ENCODE measurements at regions not wholly inside any gene's neighbourhood (a gene's known extent, or its start where the extent isn't known, plus 50 kb on each side); places are given as distances from the start of the nearest gene placed in this dataset.

DNA sequence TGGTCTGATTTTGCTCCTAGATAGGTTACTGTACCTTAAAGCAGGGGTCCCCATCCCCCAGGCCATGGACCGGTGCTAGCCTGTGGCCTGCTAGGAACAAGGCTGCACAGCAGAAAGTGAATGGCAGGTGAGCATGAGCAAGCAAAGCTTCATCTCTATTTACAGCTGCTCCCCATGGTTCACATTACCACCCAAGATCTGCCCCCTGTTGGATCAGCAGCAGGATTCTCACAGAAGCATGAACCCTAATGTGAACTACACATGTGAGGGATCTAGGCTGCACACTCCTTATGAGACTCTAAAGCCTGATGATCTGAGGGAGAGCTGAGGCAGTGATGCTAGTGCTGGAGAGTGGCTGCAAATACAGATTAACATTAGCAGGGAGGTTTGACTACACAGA, 78.1 kb downstream of the DRD1 start:
- Mint-ChIP-seq H3K27ac (no peak overlapping the region), H3K4me1 (peaks cover 0 to 1% (median 0%) of the 10 kb centered on the region in 7 donors), H3K27me3 (peaks cover 0 to 37% (median 21%) of the 10 kb centered on the region in 5 donors), H3K36me3 (no peaks in the 10 kb centered on the region), H3K9me3 (no peaks in the 10 kb centered on the region), H3K4me3 (no peak overlapping the region)
- DNase-seq (no peak), ATAC-seq (no peak)
- CTCF ChIA-PET: no interaction called here
- H3K27me3 ChIP-seq (ENCODE audit: control insufficient read depth in 2 of 2, insufficient read depth in 2 of 2, low read length in 2 of 2): no peaks in the 10 kb centered on the region
- no peak overlapping the region for H3K27ac ChIP-seq (ENCODE audit: low read depth, low read length)
- POLR2A ChIA-PET: no interaction called here
- no peaks in the 10 kb centered on the region for H3K9me3 ChIP-seq (ENCODE audit: control insufficient read depth in 2 of 3, low read length in 3 of 3)
- H3K36me3 ChIP-seq (ENCODE audit: control insufficient read depth in 2 of 3, insufficient read depth in 3 of 3, low read length in 3 of 3): no peaks in the 10 kb centered on the region
- no peaks in the 10 kb centered on the region for H3K4me1 ChIP-seq (ENCODE audit: control insufficient read depth in 2 of 2, insufficient read depth in 2 of 2, low read length in 2 of 2)
- intact Hi-C loops (cut with micrococcal nuclease): no loop called here
- no peak overlapping the region for H3K4me3 ChIP-seq (ENCODE audit: low read length)

GRCh38 chr5:175363300-175363699, 80.7 kb downstream of the DRD1 start:
- H3K27me3 Mint-ChIP-seq: peaks cover 0 to 26% (median 7%) of the 10 kb centered on the region in 5 donors

DNA sequence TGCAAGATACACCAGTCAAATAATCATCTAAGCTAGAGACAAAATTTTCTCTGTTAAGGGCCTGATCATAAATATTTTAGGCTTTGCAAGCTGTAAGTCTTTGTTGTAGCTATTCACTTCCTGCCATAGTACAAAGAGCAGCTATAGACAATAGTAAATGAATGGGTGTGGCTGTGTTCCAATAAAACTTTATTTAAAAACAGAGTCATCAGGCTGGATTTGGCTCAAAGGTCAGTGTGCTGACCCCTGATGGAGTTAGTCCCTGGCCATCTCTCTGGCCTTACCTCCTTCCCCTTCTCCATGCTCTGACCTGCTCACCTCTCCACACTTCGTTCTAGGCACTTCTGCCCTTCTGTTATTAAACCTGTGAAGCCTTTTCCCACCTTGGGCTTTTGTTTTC, 86.0 kb downstream of the DRD1 start:
- peak overlapping the region in 1 of 9 donors; percentile 20 for H3K27ac Mint-ChIP-seq
- Histone ChIP-seq H3K4me3 (ENCODE audit: low read length) (no peak overlapping the region), H3K27me3 (ENCODE audit: control insufficient read depth in 2 of 2, insufficient read depth in 2 of 2, low read length in 2 of 2) (no peaks in the 10 kb centered on the region), H3K9me3 (ENCODE audit: control insufficient read depth in 2 of 3, low read length in 3 of 3) (no peaks in the 10 kb centered on the region), H3K27ac (ENCODE audit: low read depth, low read length) (no peak overlapping the region), H3K4me1 (ENCODE audit: control insufficient read depth in 2 of 2, insufficient read depth in 2 of 2, low read length in 2 of 2) (no peaks in the 10 kb centered on the region), H3K36me3 (ENCODE audit: control insufficient read depth in 2 of 3, insufficient read depth in 3 of 3, low read length in 3 of 3) (no peaks in the 10 kb centered on the region)
- CTCF ChIA-PET: no interaction called here
- H3K27me3 Mint-ChIP-seq: peaks cover 2 to 19% (median 11%) of the 10 kb centered on the region in 5 donors
- H3K4me1 Mint-ChIP-seq: peaks cover 0 to 1% (median 0%) of the 10 kb centered on the region in 7 donors
- H3K36me3 Mint-ChIP-seq: no peaks in the 10 kb centered on the region
- peaks cover 0 to 1% (median 0%) of the 10 kb centered on the region in 11 donors for H3K9me3 Mint-ChIP-seq
- ATAC-seq (no peak), DNase-seq (no peak)
- intact Hi-C loops (cut with micrococcal nuclease): no loop called here
- POLR2A ChIA-PET: no interaction called here
- no peak overlapping the region for H3K4me3 Mint-ChIP-seq

More at GRCh38 chr5:175363300-175363699, 80.7 kb downstream of the DRD1 start:
- no peaks in the 10 kb centered on the region for H3K36me3 ChIP-seq (ENCODE audit: control insufficient read depth in 2 of 3, insufficient read depth in 3 of 3, low read length in 3 of 3)
- Mint-ChIP-seq H3K9me3 (no peaks in the 10 kb centered on the region), H3K36me3 (no peaks in the 10 kb centered on the region), H3K27ac (no peak overlapping the region), H3K4me1 (peaks cover 0 to 1% (median 0%) of the 10 kb centered on the region in 7 donors), H3K4me3 (no peak overlapping the region)
- H3K4me1 ChIP-seq (ENCODE audit: control insufficient read depth in 2 of 2, insufficient read depth in 2 of 2, low read length in 2 of 2): no peaks in the 10 kb centered on the region
- H3K27me3 ChIP-seq (ENCODE audit: control insufficient read depth in 2 of 2, insufficient read depth in 2 of 2, low read length in 2 of 2): no peaks in the 10 kb centered on the region
- intact Hi-C loops (cut with micrococcal nuclease): no loop called here
- no peak overlapping the region for H3K4me3 ChIP-seq (ENCODE audit: low read length)
- CTCF ChIA-PET: no interaction called here
- POLR2A ChIA-PET: no interaction called here
- ATAC-seq (no peak), DNase-seq (no peak)
- no peak overlapping the region for H3K27ac ChIP-seq (ENCODE audit: low read depth, low read length)
- no peaks in the 10 kb centered on the region for H3K9me3 ChIP-seq (ENCODE audit: control insufficient read depth in 2 of 3, low read length in 3 of 3)

DNA sequence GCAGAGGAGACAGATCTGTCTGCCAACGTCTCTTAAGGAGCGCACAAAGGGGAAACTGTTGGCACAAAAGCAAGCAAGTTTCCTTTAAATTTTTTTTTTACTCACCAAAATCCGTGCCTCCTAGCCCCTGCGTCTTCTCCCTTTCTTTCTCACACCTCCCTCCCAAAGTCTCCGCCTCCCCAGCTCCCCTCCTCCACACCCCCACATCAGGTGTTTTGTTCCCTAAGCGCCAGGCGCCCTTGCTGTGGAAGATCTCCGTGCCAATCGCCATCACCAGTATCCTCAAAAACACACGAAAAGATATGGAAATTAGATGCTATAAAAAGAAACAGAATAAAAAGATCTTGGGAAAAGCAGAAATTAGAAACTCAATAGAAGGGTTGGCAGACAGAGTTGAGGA, 87.6 kb downstream of the DRD1 start:
- no peaks in the 10 kb centered on the region for H3K4me1 ChIP-seq (ENCODE audit: control insufficient read depth in 2 of 2, insufficient read depth in 2 of 2, low read length in 2 of 2)
- Mint-ChIP-seq H3K9me3 (peaks cover 0 to 1% (median 0%) of the 10 kb centered on the region in 11 donors), H3K4me3 (no peak overlapping the region), H3K27ac (no peak overlapping the region), H3K27me3 (peaks cover 11 to 20% (median 15%) of the 10 kb centered on the region in 5 donors), H3K36me3 (no peaks in the 10 kb centered on the region), H3K4me1 (no peaks in the 10 kb centered on the region)
- no peaks in the 10 kb centered on the region for H3K36me3 ChIP-seq (ENCODE audit: control insufficient read depth in 2 of 3, insufficient read depth in 3 of 3, low read length in 3 of 3)
- DNase-seq: no peak
- no peaks in the 10 kb centered on the region for H3K9me3 ChIP-seq (ENCODE audit: control insufficient read depth in 2 of 3, low read length in 3 of 3)
- H3K27me3 ChIP-seq (ENCODE audit: control insufficient read depth in 2 of 2, insufficient read depth in 2 of 2, low read length in 2 of 2): no peaks in the 10 kb centered on the region
- intact Hi-C loops (cut with micrococcal nuclease): no loop called here
- ChIA-PET CTCF (no interaction called here), POLR2A (no interaction called here)
- no peak for ATAC-seq
- H3K4me3 ChIP-seq (ENCODE audit: low read length): no peak overlapping the region
- H3K27ac ChIP-seq (ENCODE audit: low read depth, low read length): no peak overlapping the region

- no peaks in the 10 kb centered on the region for H3K27me3 ChIP-seq (ENCODE audit: control insufficient read depth in 2 of 2, insufficient read depth in 2 of 2, low read length in 2 of 2)
- H3K27ac ChIP-seq (ENCODE audit: low read depth, low read length): no peak overlapping the region
- ChIA-PET CTCF (no interaction called here), POLR2A (no interaction called here)
- ATAC-seq (no peak), DNase-seq (no peak)
- Mint-ChIP-seq H3K4me3 (no peak overlapping the region), H3K36me3 (no peaks in the 10 kb centered on the region), H3K4me1 (no peaks in the 10 kb centered on the region), H3K27ac (no peak overlapping the region), H3K27me3 (peaks cover 11 to 29% (median 21%) of the 10 kb centered on the region in 5 donors), H3K9me3 (peaks cover 0 to 1% (median 0%) of the 10 kb centered on the region in 11 donors)
- H3K4me1 ChIP-seq (ENCODE audit: control insufficient read depth in 2 of 2, insufficient read depth in 2 of 2, low read length in 2 of 2): no peaks in the 10 kb centered on the region
- no peaks in the 10 kb centered on the region for H3K9me3 ChIP-seq (ENCODE audit: control insufficient read depth in 2 of 3, low read length in 3 of 3)
- H3K36me3 ChIP-seq (ENCODE audit: control insufficient read depth in 2 of 3, insufficient read depth in 3 of 3, low read length in 3 of 3): no peaks in the 10 kb centered on the region
- no peak overlapping the region for H3K4me3 ChIP-seq (ENCODE audit: low read length)
- intact Hi-C loops (cut with micrococcal nuclease): no loop called here
These were observed 89.0 kb downstream of the DRD1 start for GRCh38 chr5:175354964-175355363.

GRCh38 chr5:175353926-175354325, 90.1 kb downstream of the DRD1 start:
- H3K27me3 Mint-ChIP-seq: peaks cover 11 to 34% (median 22%) of the 10 kb centered on the region in 5 donors
- Histone ChIP-seq H3K4me1 (ENCODE audit: control insufficient read depth in 2 of 2, insufficient read depth in 2 of 2, low read length in 2 of 2) (no peaks in the 10 kb centered on the region), H3K27me3 (ENCODE audit: control insufficient read depth in 2 of 2, insufficient read depth in 2 of 2, low read length in 2 of 2) (no peaks in the 10 kb centered on the region), H3K36me3 (ENCODE audit: control insufficient read depth in 2 of 3, insufficient read depth in 3 of 3, low read length in 3 of 3) (no peaks in the 10 kb centered on the region), H3K9me3 (ENCODE audit: control insufficient read depth in 2 of 3, low read length in 3 of 3) (no peaks in the 10 kb centered on the region), H3K27ac (ENCODE audit: low read depth, low read length) (no peak overlapping the region), H3K4me3 (ENCODE audit: low read length) (no peak overlapping the region)
- ChIA-PET CTCF (no interaction called here), POLR2A (no interaction called here)
- DNase-seq: no peak
- H3K9me3 Mint-ChIP-seq: peaks cover 0 to 1% (median 0%) of the 10 kb centered on the region in 11 donors
- H3K4me3 Mint-ChIP-seq: no peak overlapping the region
- no peak for ATAC-seq
- no peaks in the 10 kb centered on the region for H3K36me3 Mint-ChIP-seq
- H3K4me1 Mint-ChIP-seq: no peaks in the 10 kb centered on the region
- no peak overlapping the region for H3K27ac Mint-ChIP-seq
- intact Hi-C loops (cut with micrococcal nuclease): no loop called here

- Histone ChIP-seq H3K27me3 (ENCODE audit: control insufficient read depth in 2 of 2, insufficient read depth in 2 of 2, low read length in 2 of 2) (no peaks in the 10 kb centered on the region), H3K9me3 (ENCODE audit: control insufficient read depth in 2 of 3, low read length in 3 of 3) (no peaks in the 10 kb centered on the region), H3K4me3 (ENCODE audit: low read length) (no peak overlapping the region), H3K4me1 (ENCODE audit: control insufficient read depth in 2 of 2, insufficient read depth in 2 of 2, low read length in 2 of 2) (no peaks in the 10 kb centered on the region), H3K27ac (ENCODE audit: low read depth, low read length) (no peak overlapping the region), H3K36me3 (ENCODE audit: control insufficient read depth in 2 of 3, insufficient read depth in 3 of 3, low read length in 3 of 3) (no peaks in the 10 kb centered on the region)
- Mint-ChIP-seq H3K4me1 (no peaks in the 10 kb centered on the region), H3K9me3 (peaks cover 0 to 5% (median 0%) of the 10 kb centered on the region in 11 donors), H3K27me3 (peaks cover 2 to 34% (median 26%) of the 10 kb centered on the region in 5 donors), H3K4me3 (no peak overlapping the region), H3K36me3 (no peaks in the 10 kb centered on the region), H3K27ac (no peak overlapping the region)
- no peak for ATAC-seq
- ChIA-PET CTCF (no interaction called here), POLR2A (no interaction called here)
- no peak for DNase-seq
- intact Hi-C loops (cut with micrococcal nuclease): no loop called here
These were observed 91.9 kb downstream of the DRD1 start for GRCh38 chr5:175351897-175352590.

All from naive thymus-derived CD4-positive, alpha-beta T cell (primary cell).